Calu3 (cell line): ENCODE measurements at regions not wholly inside any gene's neighbourhood (a gene's known extent, or its start where the extent isn't known, plus 50 kb on each side); places are given as distances from the start of the nearest gene placed in this dataset.
A peak's percentile ranks its signal among the peaks of the same experiment; 100 is the strongest.
"Not testable (repeated sequence)": the region's sequence is repeated elsewhere in the genome, so short reads cannot be mapped to it uniquely, and the experiment has no call there.

Experiments used
- BruUV-seq: library from RNA; stranded (reverse); fragments of 400-500 nt; replicated peaks from 2 replicates; lab custom pipeline; 2021; lab: Mats Ljungman, UMichigan
- CTCF ChIA-PET: fragments of 300-600 bp; sonication (Branson Sonifier 250); formaldehyde crosslinking; loops from one replicate; lab custom pipeline; 2022; ENCODE audit warnings: antibody characterized with exemption; lab: Charles Lee
- DNase-seq: peaks from one replicate; pipeline ENCODE4 v3.0.0; 2022
- H3K27ac Mint-ChIP-seq: one replicate; pipeline ENCODE4 v1.8.0; 2022; ENCODE audit warnings: mixed read lengths; ENCODE audit not compliant: unreplicated experiment
- H3K27me3 Mint-ChIP-seq: one replicate; pipeline ENCODE4 v1.8.0; 2022; ENCODE audit warnings: mixed read lengths; ENCODE audit not compliant: unreplicated experiment
- H3K36me3 Mint-ChIP-seq: one replicate; pipeline ENCODE4 v1.8.0; 2022; ENCODE audit warnings: mild to moderate bottlenecking, moderate library complexity, mixed read lengths; ENCODE audit not compliant: insufficient read depth, unreplicated experiment
- H3K4me1 Mint-ChIP-seq: one replicate; pipeline ENCODE4 v1.8.0; 2022; ENCODE audit warnings: mild to moderate bottlenecking, low read depth, mixed read lengths; ENCODE audit not compliant: unreplicated experiment
- H3K4me3 Mint-ChIP-seq: one replicate; pipeline ENCODE4 v1.8.0; 2022; ENCODE audit warnings: mild to moderate bottlenecking, low read depth, moderate library complexity, mixed read lengths; ENCODE audit not compliant: unreplicated experiment
- H3K9me3 Mint-ChIP-seq: one replicate; pipeline ENCODE4 v1.8.0; 2022; ENCODE audit warnings: low read depth, mixed read lengths; ENCODE audit not compliant: unreplicated experiment
- intact Hi-C: fragments of 100-400 bp; cut with micrococcal nuclease; formaldehyde crosslinking; loops from one replicate; pipeline ENCODE4 v1.10.0; 2022; ENCODE audit not compliant: unreplicated experiment

GRCh38 chr9:61817127-61817705 lies 627.4 kb downstream of the SPATA31A7 start:
- intact Hi-C loops, H3K4me1 Mint-ChIP-seq, H3K4me3 Mint-ChIP-seq, H3K27ac Mint-ChIP-seq, DNase-seq, H3K27me3 Mint-ChIP-seq, BruUV-seq, CTCF ChIA-PET, H3K36me3 Mint-ChIP-seq, H3K9me3 Mint-ChIP-seq: not testable (repeated sequence)

- H3K4me3 Mint-ChIP-seq, H3K27me3 Mint-ChIP-seq, H3K27ac Mint-ChIP-seq, H3K9me3 Mint-ChIP-seq, H3K36me3 Mint-ChIP-seq, H3K4me1 Mint-ChIP-seq, intact Hi-C loops, BruUV-seq, CTCF ChIA-PET: not testable (repeated sequence)
- DNase-seq, result peak; percentile 82
Measured at GRCh38 chr9:61853624-61854259, 663.9 kb downstream of the SPATA31A7 start.

GRCh38 chr9:61854260-61854640 lies 664.4 kb downstream of the SPATA31A7 start:
- H3K4me1 Mint-ChIP-seq, BruUV-seq, H3K4me3 Mint-ChIP-seq, CTCF ChIA-PET, DNase-seq, H3K27me3 Mint-ChIP-seq, H3K36me3 Mint-ChIP-seq, H3K9me3 Mint-ChIP-seq, intact Hi-C loops, H3K27ac Mint-ChIP-seq: not testable (repeated sequence)

GRCh38 chr9:61856283-61856682 lies 666.4 kb downstream of the SPATA31A7 start:
- DNase-seq, CTCF ChIA-PET, H3K4me3 Mint-ChIP-seq, H3K27me3 Mint-ChIP-seq, intact Hi-C loops, BruUV-seq, H3K27ac Mint-ChIP-seq, H3K9me3 Mint-ChIP-seq, H3K36me3 Mint-ChIP-seq, H3K4me1 Mint-ChIP-seq: not testable (repeated sequence)

- DNase-seq, CTCF ChIA-PET, H3K4me3 Mint-ChIP-seq, H3K4me1 Mint-ChIP-seq, intact Hi-C loops, H3K27me3 Mint-ChIP-seq, BruUV-seq, H3K36me3 Mint-ChIP-seq, H3K27ac Mint-ChIP-seq, H3K9me3 Mint-ChIP-seq: not testable (repeated sequence)
Measured at GRCh38 chr9:61856858-61857453, 667.1 kb downstream of the SPATA31A7 start.

- intact Hi-C loops, result not testable (repeated sequence)
Measured at GRCh38 chr9:61857709-61858351, 668.0 kb downstream of the SPATA31A7 start.

GRCh38 chr9:61862431-61862971 lies 672.7 kb downstream of the SPATA31A7 start:
- H3K9me3 Mint-ChIP-seq, H3K36me3 Mint-ChIP-seq, H3K4me1 Mint-ChIP-seq, intact Hi-C loops, H3K4me3 Mint-ChIP-seq, DNase-seq, H3K27me3 Mint-ChIP-seq, CTCF ChIA-PET, H3K27ac Mint-ChIP-seq, BruUV-seq: not testable (repeated sequence)

More at GRCh38 chr9:61857709-61858351, 668.0 kb downstream of the SPATA31A7 start:
- H3K4me3 Mint-ChIP-seq, CTCF ChIA-PET, DNase-seq, H3K36me3 Mint-ChIP-seq, H3K4me1 Mint-ChIP-seq, H3K9me3 Mint-ChIP-seq, BruUV-seq, H3K27ac Mint-ChIP-seq, H3K27me3 Mint-ChIP-seq: not testable (repeated sequence)

GRCh38 chr9:61864463-61864862 lies 674.6 kb downstream of the SPATA31A7 start:
- H3K4me3 Mint-ChIP-seq, DNase-seq, H3K9me3 Mint-ChIP-seq, H3K27ac Mint-ChIP-seq, H3K27me3 Mint-ChIP-seq, CTCF ChIA-PET, H3K36me3 Mint-ChIP-seq, H3K4me1 Mint-ChIP-seq, intact Hi-C loops: not testable (repeated sequence)
- BruUV-seq, result TSS peak; percentile 11

GRCh38 chr9:61868965-61869364 lies 679.1 kb downstream of the SPATA31A7 start:
- H3K27me3 Mint-ChIP-seq, BruUV-seq, intact Hi-C loops, H3K4me3 Mint-ChIP-seq, CTCF ChIA-PET, H3K9me3 Mint-ChIP-seq, H3K27ac Mint-ChIP-seq, DNase-seq, H3K36me3 Mint-ChIP-seq, H3K4me1 Mint-ChIP-seq: not testable (repeated sequence)
